H1 (cell line): ENCODE measurements at regions not wholly inside any gene's neighbourhood (a gene's known extent, or its start where the extent isn't known, plus 50 kb on each side); places are given as distances from the start of the nearest gene placed in this dataset.

Experiments used
- CTCF ChIA-PET: fragments of 300-600 bp; sonication (Branson Sonifier 250); formaldehyde crosslinking; loops from one replicate; lab custom pipeline; 2021; ENCODE audit not compliant: partially characterized antibody; lab: Charles Lee
- POLR2A ChIA-PET: fragments of 300-600 bp; sonication (Branson Sonifier 250); formaldehyde crosslinking; loops from one replicate; lab custom pipeline; 2021; ENCODE audit warnings: inconsistent platforms; ENCODE audit not compliant: partially characterized antibody; lab: Charles Lee
- DNase-seq, 2 experiments: peaks; one replicate each; pipeline versions ENCODE4 v3.0.0 to v3.0.0-alpha.2; 2010 to 2022; ENCODE audit warnings: low spot score in 2 of 2, low read depth in 1 of 2, mixed read lengths in 1 of 2
- FAIRE-seq: peaks from 2 replicates; lab custom pipeline; 2011; peaks lifted over from hg19 to GRCh38; lab: Jason Lieb, UNC
- H2AFZ ChIP-seq: 2 replicates; pipeline ENCODE4 v1.8.1; 2012; ENCODE audit warnings: low read length, inconsistent platforms
- H2AK5ac ChIP-seq: 2 replicates; pipeline ENCODE4 v1.6.1; 2013; ENCODE audit warnings: low read depth, low read length
- H2BK120ac ChIP-seq: replicated peaks from 2 replicates; pipeline ENCODE3; 2013; ENCODE audit warnings: low read depth, low read length, inconsistent platforms
- H2BK12ac ChIP-seq: 2 replicates; pipeline ENCODE4 v1.6.1; 2013; ENCODE audit warnings: low read depth, low read length
- H2BK15ac ChIP-seq: 2 replicates; pipeline ENCODE4 v1.6.1; 2013; ENCODE audit warnings: low read length
- H2BK20ac ChIP-seq: 2 replicates; pipeline ENCODE4 v1.6.1; 2013; ENCODE audit warnings: low read length
- H2BK5ac ChIP-seq: 2 replicates; pipeline ENCODE4 v1.6.1; 2013; ENCODE audit warnings: low read depth, low read length
- H3K14ac ChIP-seq: 2 replicates; pipeline ENCODE4 v1.6.1; 2013; ENCODE audit warnings: inconsistent platforms; ENCODE audit not compliant: insufficient read length
- H3K18ac ChIP-seq: 2 replicates; pipeline ENCODE4 v1.6.1; 2013; ENCODE audit warnings: low read length; ENCODE audit errors: extremely low read depth
- H3K23ac ChIP-seq: 2 replicates; pipeline ENCODE4 v1.6.1; 2013; ENCODE audit warnings: inconsistent platforms; ENCODE audit not compliant: insufficient read length
- H3K23me2 ChIP-seq: 2 replicates; pipeline ENCODE4 v1.6.1; 2013; ENCODE audit warnings: low read depth, low read length
- H3K27ac ChIP-seq: 2 replicates; pipeline ENCODE4 v1.6.1; 2011; ENCODE audit warnings: low read depth, low read length, inconsistent platforms
- H3K27me3 ChIP-seq, 4 experiments: replicated peaks in 1 of 4; 1 replicate in 1 of 4; 2 replicates in 3 of 4; pipeline versions ENCODE4 v1.6.1 to v1.8.1; 2011 to 2013; ENCODE audit warnings: low read length in 3 of 4, mild to moderate bottlenecking in 3 of 4, inconsistent platforms in 2 of 4, mixed read lengths in 2 of 4, moderate library complexity in 1 of 4; ENCODE audit not compliant: control insufficient read depth in 3 of 4, insufficient read depth in 3 of 4; ENCODE audit errors: extremely low read depth in 1 of 4
- H3K36me3 ChIP-seq, 4 experiments: 2 replicates each; pipeline versions ENCODE4 v1.6.1 to v1.8.1; 2011 to 2013; ENCODE audit warnings: mild to moderate bottlenecking in 4 of 4, low read length in 3 of 4, moderate library complexity in 2 of 4, control low read depth in 1 of 4, inconsistent platforms in 1 of 4; ENCODE audit not compliant: insufficient read depth in 4 of 4, control insufficient read depth in 2 of 4
- H3K4ac ChIP-seq: replicated peaks from 2 replicates; pipeline ENCODE3; 2013; ENCODE audit warnings: low read length, low read depth, mixed read lengths, inconsistent platforms; ENCODE audit not compliant: insufficient read length
- H3K4me1 ChIP-seq, 4 experiments: replicated peaks in 1 of 4; 1 replicate in 1 of 4; 2 replicates in 3 of 4; pipeline versions ENCODE4 v1.6.1 to v1.8.1; 2011 to 2013; ENCODE audit warnings: low read length in 3 of 4, inconsistent platforms in 2 of 4, mixed read lengths in 1 of 4; ENCODE audit not compliant: insufficient read depth in 4 of 4, control insufficient read depth in 3 of 4
- H3K4me2 ChIP-seq, 2 experiments: 2 replicates each; pipeline versions ENCODE4 v1.6.1 to v1.8.1; 2011 to 2013; ENCODE audit warnings: low read depth in 2 of 2, low read length in 2 of 2, control low read depth in 1 of 2, inconsistent platforms in 1 of 2, mild to moderate bottlenecking in 1 of 2; ENCODE audit not compliant: insufficient read depth in 1 of 2
- H3K4me3 ChIP-seq, 4 experiments: fragments of 200-600, 300-600 bp in 1 of 4; sonication (generic), shearing (Covaris generic), sonication (Bioruptor Twin) in 1 of 4; 2 replicates each; pipeline versions ENCODE4 v1.5.1 to v1.8.1; 2011 to 2016; ENCODE audit warnings: low read length in 4 of 4, low read depth in 3 of 4, control low read depth in 2 of 4, inconsistent platforms in 2 of 4, mild to moderate bottlenecking in 2 of 4, mixed read lengths in 1 of 4, moderate library complexity in 1 of 4; ENCODE audit not compliant: insufficient read depth in 2 of 4; ENCODE audit errors: extremely low read depth in 1 of 4
- H3K56ac ChIP-seq: replicated peaks from 2 replicates; pipeline ENCODE3; 2013; ENCODE audit warnings: low read depth, mild to moderate bottlenecking, mixed read lengths, low read length, inconsistent platforms; ENCODE audit not compliant: insufficient read length
- H3K79me1 ChIP-seq: 2 replicates; pipeline ENCODE4 v1.6.1; 2013; ENCODE audit warnings: low read depth, low read length, control low read depth
- H3K79me2 ChIP-seq, 2 experiments: 2 replicates each; pipeline versions ENCODE4 v1.6.1 to v1.8.1; 2012 to 2013; ENCODE audit warnings: low read length in 2 of 2, mild to moderate bottlenecking in 2 of 2, inconsistent platforms in 1 of 2; ENCODE audit not compliant: insufficient read depth in 2 of 2, control insufficient read depth in 1 of 2
- H3K9ac ChIP-seq, 4 experiments: replicated peaks in 1 of 4; 1 replicate in 1 of 4; 2 replicates in 3 of 4; pipeline versions ENCODE4 v1.6.1 to v1.8.1; 2011 to 2013; ENCODE audit warnings: low read depth in 3 of 4, low read length in 3 of 4, control low read depth in 2 of 4, mild to moderate bottlenecking in 2 of 4, moderate library complexity in 2 of 4, inconsistent platforms in 1 of 4; ENCODE audit errors: extremely low read depth in 1 of 4
- H3K9me3 ChIP-seq, 2 experiments: 2 replicates each; pipeline versions ENCODE4 v1.6.1 to v1.8.1; 2012 to 2013; ENCODE audit warnings: mild to moderate bottlenecking in 2 of 2, moderate library complexity in 2 of 2, control low read depth in 1 of 2, inconsistent platforms in 1 of 2, low read depth in 1 of 2, low read length in 1 of 2, mixed read lengths in 1 of 2; ENCODE audit not compliant: insufficient read depth in 2 of 2
- H4K20me1 ChIP-seq, 2 experiments: replicated peaks in 1 of 2; 2 replicates each; pipeline versions ENCODE3 to v1.8.1; 2011 to 2013; ENCODE audit warnings: inconsistent platforms in 2 of 2, low read length in 2 of 2, mild to moderate bottlenecking in 1 of 2; ENCODE audit not compliant: insufficient read depth in 2 of 2, control insufficient read depth in 1 of 2
- H4K5ac ChIP-seq: 2 replicates; pipeline ENCODE4 v1.6.1; 2013; ENCODE audit warnings: low read length, low read depth, mixed read lengths, inconsistent platforms; ENCODE audit not compliant: insufficient read length
- H4K8ac ChIP-seq: 2 replicates; pipeline ENCODE4 v1.8.0; 2013; ENCODE audit warnings: mild to moderate bottlenecking, moderate library complexity, low read length, inconsistent platforms; ENCODE audit not compliant: insufficient read depth; ENCODE audit errors: extremely low read depth
- H4K91ac ChIP-seq: replicated peaks from 2 replicates; pipeline ENCODE3; 2013; ENCODE audit warnings: low read length, mixed read lengths, inconsistent platforms; ENCODE audit not compliant: insufficient read length
- GABPA ChIP-seq: IDR thresholded peaks from 2 replicates; pipeline ENCODE4 v1.6.1; 2011; ENCODE audit warnings: mild to moderate bottlenecking, low read length, moderate library complexity, borderline replicate concordance; ENCODE audit not compliant: insufficient read depth
- JUND ChIP-seq: IDR thresholded peaks from 2 replicates; pipeline ENCODE4 v1.6.1; 2011; ENCODE audit warnings: mild to moderate bottlenecking, improper control_type of control experiment, low read length
- KDM4A ChIP-seq: IDR thresholded peaks from one replicate; pipeline ENCODE4 v1.7.1; 2012; ENCODE audit warnings: low read depth, mild to moderate bottlenecking, moderate library complexity, low read length, inconsistent platforms; ENCODE audit not compliant: severe bottlenecking
- NRF1 ChIP-seq: IDR thresholded peaks from 2 replicates; pipeline ENCODE4 v1.6.1; 2011; ENCODE audit warnings: mild to moderate bottlenecking, low read depth, low read length, improper control_type of control experiment
- PHF8 ChIP-seq: fragments of 200-600 bp; sonication (generic); conservative IDR thresholded peaks from 2 replicates; pipeline ENCODE4 v1.7.1; 2012; ENCODE audit warnings: low read depth, mild to moderate bottlenecking, inconsistent platforms, low read length, moderate library complexity
- SRF ChIP-seq: IDR thresholded peaks from 2 replicates; pipeline ENCODE4 v1.6.1; 2011; ENCODE audit warnings: mild to moderate bottlenecking, low read depth, low read length, moderate library complexity
- WGBS, 2 experiments: shearing (Covaris generic) in 1 of 2; methylation state at CpG; one replicate each; pipeline versions ENCODE4 v1.1.6 to v1.1.7; 2013 to 2015; ENCODE audit warnings: low lambda C conversion rate in 2 of 2, mixed read lengths in 2 of 2, inconsistent platforms in 1 of 2, low coverage in 1 of 2, missing lambda C conversion rate in 1 of 2; ENCODE audit not compliant: insufficient replicate concordance in 2 of 2, insufficient coverage in 1 of 2, insufficient read length in 1 of 2; ENCODE audit errors: extremely low coverage in 1 of 2, missing lambda C conversion rate in 1 of 2; 5-methylcytosine and 5-hydroxymethylcytosine counted together

DNA sequence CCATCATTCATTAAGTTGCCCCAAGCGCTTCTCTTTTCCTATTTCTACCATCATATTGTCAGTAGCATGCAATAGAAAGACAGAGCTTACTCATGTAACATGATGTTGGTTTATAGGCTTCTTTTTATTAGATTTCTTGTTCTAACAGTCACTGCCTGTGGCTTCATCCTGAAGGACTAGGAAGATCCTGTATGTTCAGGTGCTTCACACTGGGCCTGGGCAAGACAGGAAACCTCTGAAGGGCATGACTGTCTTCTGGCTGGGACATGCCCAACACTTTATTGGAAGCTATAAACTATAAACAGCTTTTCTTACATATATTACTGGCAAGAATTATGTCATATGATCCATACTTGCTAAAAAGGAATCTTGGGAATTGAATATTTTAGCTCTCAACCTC lies 258.4 kb upstream of the AKR1E2 start:
- no peak overlapping the region for H3K4ac ChIP-seq
- no peak overlapping the region for H3K4me3 ChIP-seq
- no peak overlapping the region for H3K9ac ChIP-seq
- H2BK15ac ChIP-seq, result no peak overlapping the region
- WGBS, 2 experiments, result 95% methylated on average over 1 of the region's 1 CpG; no CpG with 5 or more reads in 1 of the 2 experiments
- H3K36me3 ChIP-seq, result no peaks in the 10 kb centered on the region
- no peaks in the 10 kb centered on the region for H3K9me3 ChIP-seq
- no peak overlapping the region for H2BK12ac ChIP-seq
- H4K8ac ChIP-seq, result no peak overlapping the region
- no peaks in the 10 kb centered on the region for H3K27me3 ChIP-seq
- DNase-seq, result no peak
- no peak overlapping the region for H2BK20ac ChIP-seq
- H3K23me2 ChIP-seq, result no peaks in the 10 kb centered on the region
- no peak overlapping the region for H3K27ac ChIP-seq
- ChIA-PET CTCF (no interaction called here), POLR2A (no interaction called here)
- H3K18ac ChIP-seq, result no peak overlapping the region
- H3K56ac ChIP-seq, result no peak overlapping the region
- H2BK120ac ChIP-seq, result no peak overlapping the region
- H3K4me2 ChIP-seq, result no peak overlapping the region
- no peaks in the 10 kb centered on the region for H3K79me1 ChIP-seq
- H2AK5ac ChIP-seq, result no peak overlapping the region
- no peak overlapping the region for H4K91ac ChIP-seq
- H3K14ac ChIP-seq, result no peak overlapping the region
- TF ChIP-seq PHF8 (no peak), GABPA (no peak), KDM4A (no peak), NRF1 (no peak), JUND (no peak), SRF (no peak)
- FAIRE-seq, result no peak
- no peak overlapping the region for H4K5ac ChIP-seq
- H3K4me1 ChIP-seq, result no peaks in the 10 kb centered on the region
- H4K20me1 ChIP-seq, result no peaks in the 10 kb centered on the region
- no peak overlapping the region for H3K23ac ChIP-seq
- no peak overlapping the region for H2BK5ac ChIP-seq
- H3K79me2 ChIP-seq, result no peaks in the 10 kb centered on the region
- H2AFZ ChIP-seq, result no peak overlapping the region
